ENCODE measurements at regions not wholly inside any gene's neighbourhood (a gene's known extent, or its start where the extent isn't known, plus 50 kb on each side); places are given as distances from the start of the nearest gene placed in this dataset.

DNA sequence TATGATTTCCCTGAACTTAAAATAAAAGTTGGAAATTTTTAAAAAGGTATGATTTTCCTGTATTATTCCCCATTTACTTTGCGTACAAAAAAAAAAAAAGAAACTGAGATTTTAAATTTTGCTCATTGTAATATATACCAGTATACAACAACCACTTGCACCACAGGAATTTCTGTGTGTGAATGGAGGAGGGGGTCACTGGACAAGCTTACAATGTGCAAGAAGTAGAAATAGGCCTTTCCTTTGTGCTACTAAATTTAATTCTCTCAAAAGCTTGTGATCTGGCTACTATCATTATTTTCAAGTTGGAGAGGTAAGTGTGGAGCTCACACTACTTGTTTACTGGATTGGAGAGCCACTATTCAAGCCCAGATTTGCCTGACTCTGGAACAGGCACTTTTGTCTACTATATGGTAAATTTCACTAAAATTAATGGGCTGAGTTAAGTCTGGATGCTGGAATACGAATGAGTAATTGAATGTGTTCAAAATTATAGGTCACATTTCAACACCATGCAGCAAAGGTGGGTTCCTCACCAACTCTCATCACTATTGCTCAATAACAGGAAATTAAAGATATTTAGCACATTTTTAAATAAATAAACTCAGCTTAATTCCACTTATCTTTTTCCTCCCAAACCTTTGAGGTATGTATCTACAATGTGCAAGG lies 148.0 kb upstream of the MBNL1 start:
- TF ChIP-seq, protein P1, sequence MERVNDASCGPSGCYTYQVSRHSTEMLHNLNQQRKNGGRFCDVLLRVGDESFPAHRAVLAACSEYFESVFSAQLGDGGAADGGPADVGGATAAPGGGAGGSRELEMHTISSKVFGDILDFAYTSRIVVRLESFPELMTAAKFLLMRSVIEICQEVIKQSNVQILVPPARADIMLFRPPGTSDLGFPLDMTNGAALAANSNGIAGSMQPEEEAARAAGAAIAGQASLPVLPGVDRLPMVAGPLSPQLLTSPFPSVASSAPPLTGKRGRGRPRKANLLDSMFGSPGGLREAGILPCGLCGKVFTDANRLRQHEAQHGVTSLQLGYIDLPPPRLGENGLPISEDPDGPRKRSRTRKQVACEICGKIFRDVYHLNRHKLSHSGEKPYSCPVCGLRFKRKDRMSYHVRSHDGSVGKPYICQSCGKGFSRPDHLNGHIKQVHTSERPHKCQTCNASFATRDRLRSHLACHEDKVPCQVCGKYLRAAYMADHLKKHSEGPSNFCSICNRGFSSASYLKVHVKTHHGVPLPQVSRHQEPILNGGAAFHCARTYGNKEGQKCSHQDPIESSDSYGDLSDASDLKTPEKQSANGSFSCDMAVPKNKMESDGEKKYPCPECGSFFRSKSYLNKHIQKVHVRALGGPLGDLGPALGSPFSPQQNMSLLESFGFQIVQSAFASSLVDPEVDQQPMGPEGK (CRISPR knock-in tag; IDR thresholded peaks at IDR 0.05; ENCODE audit: borderline replicate concordance): no peak
- TF ChIP-seq ZC3H10 (CRISPR knock-in tag; IDR thresholded peaks at IDR 0.05): no peak
- no peak for TF ChIP-seq ZFP30 (CRISPR knock-in tag; IDR thresholded peaks at IDR 0.05)
- TF ChIP-seq ISL1 (CRISPR knock-in tag; IDR thresholded peaks at IDR 0.05): no peak
- no peak for TF ChIP-seq ZFP3 (CRISPR knock-in tag; IDR thresholded peaks at IDR 0.05)
- TF ChIP-seq, protein P2, sequence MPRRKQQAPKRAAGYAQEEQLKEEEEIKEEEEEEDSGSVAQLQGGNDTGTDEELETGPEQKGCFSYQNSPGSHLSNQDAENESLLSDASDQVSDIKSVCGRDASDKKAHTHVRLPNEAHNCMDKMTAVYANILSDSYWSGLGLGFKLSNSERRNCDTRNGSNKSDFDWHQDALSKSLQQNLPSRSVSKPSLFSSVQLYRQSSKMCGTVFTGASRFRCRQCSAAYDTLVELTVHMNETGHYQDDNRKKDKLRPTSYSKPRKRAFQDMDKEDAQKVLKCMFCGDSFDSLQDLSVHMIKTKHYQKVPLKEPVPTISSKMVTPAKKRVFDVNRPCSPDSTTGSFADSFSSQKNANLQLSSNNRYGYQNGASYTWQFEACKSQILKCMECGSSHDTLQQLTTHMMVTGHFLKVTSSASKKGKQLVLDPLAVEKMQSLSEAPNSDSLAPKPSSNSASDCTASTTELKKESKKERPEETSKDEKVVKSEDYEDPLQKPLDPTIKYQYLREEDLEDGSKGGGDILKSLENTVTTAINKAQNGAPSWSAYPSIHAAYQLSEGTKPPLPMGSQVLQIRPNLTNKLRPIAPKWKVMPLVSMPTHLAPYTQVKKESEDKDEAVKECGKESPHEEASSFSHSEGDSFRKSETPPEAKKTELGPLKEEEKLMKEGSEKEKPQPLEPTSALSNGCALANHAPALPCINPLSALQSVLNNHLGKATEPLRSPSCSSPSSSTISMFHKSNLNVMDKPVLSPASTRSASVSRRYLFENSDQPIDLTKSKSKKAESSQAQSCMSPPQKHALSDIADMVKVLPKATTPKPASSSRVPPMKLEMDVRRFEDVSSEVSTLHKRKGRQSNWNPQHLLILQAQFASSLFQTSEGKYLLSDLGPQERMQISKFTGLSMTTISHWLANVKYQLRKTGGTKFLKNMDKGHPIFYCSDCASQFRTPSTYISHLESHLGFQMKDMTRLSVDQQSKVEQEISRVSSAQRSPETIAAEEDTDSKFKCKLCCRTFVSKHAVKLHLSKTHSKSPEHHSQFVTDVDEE (CRISPR knock-in tag; IDR thresholded peaks at IDR 0.05): no peak
- TF ChIP-seq, protein P3, sequence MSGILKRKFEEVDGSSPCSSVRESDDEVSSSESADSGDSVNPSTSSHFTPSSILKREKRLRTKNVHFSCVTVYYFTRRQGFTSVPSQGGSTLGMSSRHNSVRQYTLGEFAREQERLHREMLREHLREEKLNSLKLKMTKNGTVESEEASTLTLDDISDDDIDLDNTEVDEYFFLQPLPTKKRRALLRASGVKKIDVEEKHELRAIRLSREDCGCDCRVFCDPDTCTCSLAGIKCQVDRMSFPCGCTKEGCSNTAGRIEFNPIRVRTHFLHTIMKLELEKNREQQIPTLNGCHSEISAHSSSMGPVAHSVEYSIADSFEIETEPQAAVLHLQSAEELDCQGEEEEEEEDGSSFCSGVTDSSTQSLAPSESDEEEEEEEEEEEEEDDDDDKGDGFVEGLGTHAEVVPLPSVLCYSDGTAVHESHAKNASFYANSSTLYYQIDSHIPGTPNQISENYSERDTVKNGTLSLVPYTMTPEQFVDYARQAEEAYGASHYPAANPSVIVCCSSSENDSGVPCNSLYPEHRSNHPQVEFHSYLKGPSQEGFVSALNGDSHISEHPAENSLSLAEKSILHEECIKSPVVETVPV (CRISPR knock-in tag; IDR thresholded peaks at IDR 0.05): no peak
- no peak for TF ChIP-seq ZNF8 (CRISPR knock-in tag; IDR thresholded peaks at IDR 0.05)
- no peak for TF ChIP-seq BACH2 (CRISPR knock-in tag; IDR thresholded peaks at IDR 0.05; ENCODE audit: borderline replicate concordance)
- no peak for TF ChIP-seq TOX (CRISPR knock-in tag; IDR thresholded peaks at IDR 0.05; ENCODE audit: borderline replicate concordance)
- no peak for TF ChIP-seq RARB (CRISPR knock-in tag; IDR thresholded peaks at IDR 0.05)
- no peak for TF ChIP-seq OSR1 (CRISPR knock-in tag; IDR thresholded peaks at IDR 0.05)
- TF ChIP-seq CSDC2 (CRISPR knock-in tag; IDR thresholded peaks at IDR 0.05): no peak
